Neural cell (in vitro differentiated cells): ENCODE measurements at regions not wholly inside any gene's neighbourhood (a gene's known extent, or its start where the extent isn't known, plus 50 kb on each side); places are given as distances from the start of the nearest gene placed in this dataset.
A peak's percentile ranks its signal among the peaks of the same experiment; 100 is the strongest.

ENCODE experiments used
- H2AFZ ChIP-seq: fragments of 200-600, 300-800 bp; sonication (generic), shearing (Covaris generic); 2 replicates; pipeline ENCODE4 v1.6.0; 2014; ENCODE audit warnings: low read depth, mild to moderate bottlenecking, antibody characterized with exemption, low read length, moderate library complexity
- H3F3A ChIP-seq: fragments of 200-600 bp; shearing (Covaris generic); 2 replicates; pipeline ENCODE4 v1.6.1; 2016; ENCODE audit warnings: mild to moderate bottlenecking, moderate library complexity, mixed read lengths, antibody characterized with exemption, low read length; ENCODE audit not compliant: insufficient read depth, poor library complexity, severe bottlenecking
- H3K27ac ChIP-seq: fragments of 200-600, 300-800 bp; sonication (generic), shearing (Covaris generic); 2 replicates; pipeline ENCODE4 v1.5.1; 2014; ENCODE audit warnings: mild to moderate bottlenecking, low read length, moderate library complexity
- H3K27me3 ChIP-seq: fragments of 300-800, 200-600 bp; sonication (generic), shearing (Covaris generic); 2 replicates; pipeline ENCODE4 v1.6.0; 2014; ENCODE audit warnings: mild to moderate bottlenecking, low read depth, low read length, moderate library complexity; ENCODE audit not compliant: insufficient read depth
- H3K36me3 ChIP-seq: fragments of 300-800, 200-600 bp; sonication (generic), shearing (Covaris generic); 2 replicates; pipeline ENCODE4 v1.5.1; 2014; ENCODE audit warnings: mild to moderate bottlenecking, antibody characterized with exemption, low read length, moderate library complexity; ENCODE audit not compliant: insufficient read depth
- H3K4me2 ChIP-seq: fragments of 300-800, 200-600 bp; sonication (generic), shearing (Covaris generic); 2 replicates; pipeline ENCODE4 v1.6.0; 2014; ENCODE audit warnings: mild to moderate bottlenecking, low read length
- H3K4me3 ChIP-seq: fragments of 300-800, 200-600 bp; sonication (generic), shearing (Covaris generic); 2 replicates; pipeline ENCODE4 v1.5.1; 2014; ENCODE audit warnings: mild to moderate bottlenecking, low read length, moderate library complexity
- H3K79me2 ChIP-seq: fragments of 200-600 bp; shearing (Covaris generic); replicated peaks from 2 replicates; pipeline ENCODE4 v1.6.0; 2014; ENCODE audit warnings: mild to moderate bottlenecking, low read length, moderate library complexity; ENCODE audit not compliant: insufficient read depth
- H3K9ac ChIP-seq: fragments of 300-800, 200-600 bp; sonication (generic), shearing (Covaris generic); 2 replicates; pipeline ENCODE4 v1.6.1; 2016; ENCODE audit warnings: mild to moderate bottlenecking, low read length, mixed read lengths
- H3K9me2 ChIP-seq: fragments of 200-600 bp; shearing (Covaris generic); 2 replicates; pipeline ENCODE4 v1.6.1; 2016; ENCODE audit warnings: mild to moderate bottlenecking, low read length, mixed read lengths; ENCODE audit not compliant: insufficient read depth
- H3K9me3 ChIP-seq: fragments of 200-600, 300-800 bp; sonication (generic), shearing (Covaris generic); 2 replicates; pipeline ENCODE4 v1.6.1; 2016; ENCODE audit warnings: mild to moderate bottlenecking, mixed run types, low read length, moderate library complexity, mixed read lengths
- H4K20me1 ChIP-seq: fragments of 200-600 bp; shearing (Covaris generic); 2 replicates; pipeline ENCODE4 v1.6.1; 2016; ENCODE audit warnings: mild to moderate bottlenecking, mixed run types; ENCODE audit not compliant: insufficient read depth
- EP300 ChIP-seq: fragments of 450-650 bp; conservative IDR thresholded peaks from 2 replicates; pipeline ENCODE4 v1.6.1; 2014; ENCODE audit warnings: antibody characterized with exemption, mild to moderate bottlenecking, moderate library complexity; ENCODE audit not compliant: poor library complexity, severe bottlenecking
- EZH2 ChIP-seq: fragments of 200-600, 300-800 bp; shearing (Covaris generic), sonication (generic); IDR thresholded peaks from 2 replicates; pipeline ENCODE4 v1.6.1; 2014; ENCODE audit warnings: antibody characterized with exemption, low read length, borderline replicate concordance, mild to moderate bottlenecking; ENCODE audit not compliant: insufficient read depth, poor library complexity, severe bottlenecking
- MXI1 ChIP-seq: fragments of 450-650 bp; conservative IDR thresholded peaks from 2 replicates; pipeline ENCODE4 v1.6.1; 2014; ENCODE audit warnings: antibody characterized with exemption, mild to moderate bottlenecking; ENCODE audit not compliant: poor library complexity, severe bottlenecking
- POLR2AphosphoS5 ChIP-seq: IDR thresholded peaks from 2 replicates; pipeline ENCODE4 v1.6.1; 2012
- RAD21 ChIP-seq: fragments of 450-650 bp; conservative IDR thresholded peaks from 2 replicates; pipeline ENCODE4 v1.6.1; 2014; ENCODE audit warnings: antibody characterized with exemption, mild to moderate bottlenecking, moderate library complexity
- SMC3 ChIP-seq: fragments of 450-650 bp; conservative IDR thresholded peaks from 2 replicates; pipeline ENCODE4 v1.6.1; 2014; ENCODE audit warnings: antibody characterized with exemption, mild to moderate bottlenecking, moderate library complexity; ENCODE audit not compliant: poor library complexity
- TAF1 ChIP-seq: IDR thresholded peaks from 2 replicates; pipeline ENCODE4 v1.6.1; 2012; ENCODE audit warnings: low read depth
- TF ChIP-seq, protein P1 (sequence below): IDR thresholded peaks from 2 replicates; pipeline ENCODE4 v1.6.1; 2012; ENCODE audit warnings: borderline replicate concordance

DNA sequence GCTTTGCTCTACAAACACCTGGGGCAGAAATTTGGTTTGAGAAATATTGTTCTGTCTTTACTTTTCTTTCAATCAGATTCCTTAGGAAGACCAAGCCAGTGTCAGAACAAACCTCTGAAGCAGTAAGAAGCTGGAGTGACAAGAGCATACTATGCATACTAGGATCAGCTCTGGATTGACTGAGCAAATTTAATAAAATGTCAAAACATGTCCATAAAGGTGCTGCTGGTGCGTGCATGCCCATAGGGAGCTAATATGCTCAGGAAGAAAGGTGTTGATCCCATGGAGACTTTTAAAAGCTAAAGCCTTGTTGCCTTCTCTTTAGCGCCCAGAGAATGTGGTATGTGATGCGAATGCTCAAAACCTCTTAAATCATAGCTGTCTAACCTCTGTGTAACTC is 1076.2 kb downstream of the NLGN4Y start:
- H4K20me1 ChIP-seq: no peaks in the 10 kb centered on the region
- H3K9ac ChIP-seq: no peak overlapping the region
- H3K36me3 ChIP-seq: no peaks in the 10 kb centered on the region
- no peaks in the 10 kb centered on the region for H3K9me3 ChIP-seq
- no peak overlapping the region for H3K27ac ChIP-seq
- no peak overlapping the region for H3K4me2 ChIP-seq
- H3K79me2 ChIP-seq: no peaks in the 10 kb centered on the region
- TF ChIP-seq MXI1 (no peak), EP300 (peak; percentile 81), SMC3 (no peak), POLR2AphosphoS5 (peak; percentile 62), EZH2 (no peak)
- TF ChIP-seq, protein P1, sequence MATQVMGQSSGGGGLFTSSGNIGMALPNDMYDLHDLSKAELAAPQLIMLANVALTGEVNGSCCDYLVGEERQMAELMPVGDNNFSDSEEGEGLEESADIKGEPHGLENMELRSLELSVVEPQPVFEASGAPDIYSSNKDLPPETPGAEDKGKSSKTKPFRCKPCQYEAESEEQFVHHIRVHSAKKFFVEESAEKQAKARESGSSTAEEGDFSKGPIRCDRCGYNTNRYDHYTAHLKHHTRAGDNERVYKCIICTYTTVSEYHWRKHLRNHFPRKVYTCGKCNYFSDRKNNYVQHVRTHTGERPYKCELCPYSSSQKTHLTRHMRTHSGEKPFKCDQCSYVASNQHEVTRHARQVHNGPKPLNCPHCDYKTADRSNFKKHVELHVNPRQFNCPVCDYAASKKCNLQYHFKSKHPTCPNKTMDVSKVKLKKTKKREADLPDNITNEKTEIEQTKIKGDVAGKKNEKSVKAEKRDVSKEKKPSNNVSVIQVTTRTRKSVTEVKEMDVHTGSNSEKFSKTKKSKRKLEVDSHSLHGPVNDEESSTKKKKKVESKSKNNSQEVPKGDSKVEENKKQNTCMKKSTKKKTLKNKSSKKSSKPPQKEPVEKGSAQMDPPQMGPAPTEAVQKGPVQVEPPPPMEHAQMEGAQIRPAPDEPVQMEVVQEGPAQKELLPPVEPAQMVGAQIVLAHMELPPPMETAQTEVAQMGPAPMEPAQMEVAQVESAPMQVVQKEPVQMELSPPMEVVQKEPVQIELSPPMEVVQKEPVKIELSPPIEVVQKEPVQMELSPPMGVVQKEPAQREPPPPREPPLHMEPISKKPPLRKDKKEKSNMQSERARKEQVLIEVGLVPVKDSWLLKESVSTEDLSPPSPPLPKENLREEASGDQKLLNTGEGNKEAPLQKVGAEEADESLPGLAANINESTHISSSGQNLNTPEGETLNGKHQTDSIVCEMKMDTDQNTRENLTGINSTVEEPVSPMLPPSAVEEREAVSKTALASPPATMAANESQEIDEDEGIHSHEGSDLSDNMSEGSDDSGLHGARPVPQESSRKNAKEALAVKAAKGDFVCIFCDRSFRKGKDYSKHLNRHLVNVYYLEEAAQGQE: no peak
- no peaks in the 10 kb centered on the region for H3F3A ChIP-seq
- no peaks in the 10 kb centered on the region for H3K27me3 ChIP-seq
- no peak overlapping the region for H2AFZ ChIP-seq
- no peak overlapping the region for H3K4me3 ChIP-seq
- H3K9me2 ChIP-seq: no peaks in the 10 kb centered on the region

DNA sequence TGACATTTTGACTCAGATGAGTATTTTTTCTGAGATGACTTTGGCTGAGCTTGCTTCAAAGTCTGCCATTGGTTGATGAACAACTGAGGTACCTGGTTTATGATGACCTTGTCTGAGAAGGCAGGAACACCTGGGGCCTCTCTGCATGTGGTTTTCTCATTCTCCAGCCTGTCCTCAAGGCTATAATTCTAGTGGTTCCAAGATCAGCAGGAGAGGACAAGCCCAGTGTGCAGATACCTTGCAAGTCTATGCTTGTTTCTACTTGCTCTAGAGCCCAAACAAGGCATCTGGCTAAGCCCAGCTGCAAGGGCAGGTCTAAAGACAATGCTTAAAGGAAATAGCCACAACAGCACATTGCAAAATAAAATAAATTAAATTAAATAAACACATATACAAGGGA is 1100.0 kb downstream of the NLGN4Y start:
- H3K27me3 ChIP-seq: no peaks in the 10 kb centered on the region
- H2AFZ ChIP-seq: no peak overlapping the region
- TF ChIP-seq TAF1: no peak
- no peak for TF ChIP-seq RAD21
- no peak for TF ChIP-seq EP300
- no peak for TF ChIP-seq MXI1
- TF ChIP-seq, protein P1: no peak
- H3K9ac ChIP-seq: no peak overlapping the region
- no peak overlapping the region for H3K4me2 ChIP-seq
- H3K79me2 ChIP-seq: no peaks in the 10 kb centered on the region
- H3K27ac ChIP-seq: no peak overlapping the region
- H3K9me2 ChIP-seq: no peaks in the 10 kb centered on the region
- H3F3A ChIP-seq: no peaks in the 10 kb centered on the region
- no peaks in the 10 kb centered on the region for H3K9me3 ChIP-seq
- no peak overlapping the region for H3K4me3 ChIP-seq
- no peaks in the 10 kb centered on the region for H4K20me1 ChIP-seq
- H3K36me3 ChIP-seq: no peaks in the 10 kb centered on the region
